SHP77 treated with DMSO at 0.1 percent for 48 hours (cell line): ENCODE measurements at regions not wholly inside any gene's neighbourhood (a gene's known extent, or its start where the extent isn't known, plus 50 kb on each side); places are given as distances from the start of the nearest gene placed in this dataset.

Experiments
- DNase-seq: peaks from one replicate; lab custom pipeline; 2025; lab: John Stamatoyannopoulos, UW

DNA sequence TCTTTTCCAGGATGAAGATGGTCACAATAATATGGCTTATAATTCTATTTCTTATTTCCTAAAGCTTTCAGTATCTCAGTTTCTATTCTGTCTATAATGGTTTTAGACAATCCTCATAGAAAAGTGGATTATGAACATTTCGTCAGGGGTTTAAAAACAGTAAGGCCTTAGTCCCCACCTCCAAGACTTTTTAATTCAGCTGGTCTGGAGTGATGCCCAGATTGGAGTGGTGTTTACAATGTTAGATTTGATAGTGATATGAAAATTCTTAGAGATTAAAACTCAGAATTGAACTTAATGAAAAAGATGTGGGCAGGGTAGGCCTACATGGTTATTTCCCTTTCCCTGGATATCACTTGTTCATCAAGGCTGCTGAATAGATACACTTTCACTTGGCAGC lies 1238.3 kb downstream of the SORCS3 start:
- DNase-seq: no peak

DNA sequence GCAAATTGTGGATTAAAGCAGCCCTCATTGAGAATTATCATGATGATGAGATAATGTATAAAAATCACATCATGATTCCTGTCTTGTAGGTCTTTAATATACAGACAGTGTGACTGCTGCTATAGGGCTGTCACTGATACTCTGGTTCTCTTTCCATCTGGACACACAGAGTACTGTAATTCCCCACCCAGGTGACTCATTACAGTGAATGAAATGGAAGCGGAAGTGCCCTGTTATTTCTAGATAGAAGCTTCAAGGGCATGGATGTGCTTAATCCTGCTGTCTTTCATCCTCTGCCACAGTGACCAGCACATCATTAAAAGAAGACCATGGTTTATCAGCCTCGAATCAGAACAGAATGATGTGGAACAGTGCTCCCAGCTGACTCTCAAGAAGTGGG lies 1234.0 kb downstream of the SORCS3 start:
- no peak for DNase-seq

DNA sequence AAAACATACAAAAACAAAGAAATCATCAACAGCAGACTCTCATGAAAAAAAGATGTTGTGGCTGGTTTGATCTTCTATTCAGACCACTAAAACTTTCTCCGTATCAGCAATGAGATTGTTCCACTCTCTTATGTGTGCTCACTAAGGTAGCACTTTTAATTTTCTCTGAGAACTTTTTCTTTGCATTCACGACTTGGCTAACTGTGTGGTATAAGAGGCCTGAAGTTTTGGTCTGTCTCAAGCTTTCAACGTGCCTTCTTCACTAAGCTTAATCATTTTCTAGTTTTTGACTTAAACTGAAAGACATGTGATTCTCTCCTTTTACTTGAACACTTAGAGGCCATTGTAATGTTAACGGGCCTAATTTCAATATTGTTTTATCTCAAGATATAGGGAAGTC lies 1231.6 kb downstream of the SORCS3 start:
- no peak for DNase-seq

DNA sequence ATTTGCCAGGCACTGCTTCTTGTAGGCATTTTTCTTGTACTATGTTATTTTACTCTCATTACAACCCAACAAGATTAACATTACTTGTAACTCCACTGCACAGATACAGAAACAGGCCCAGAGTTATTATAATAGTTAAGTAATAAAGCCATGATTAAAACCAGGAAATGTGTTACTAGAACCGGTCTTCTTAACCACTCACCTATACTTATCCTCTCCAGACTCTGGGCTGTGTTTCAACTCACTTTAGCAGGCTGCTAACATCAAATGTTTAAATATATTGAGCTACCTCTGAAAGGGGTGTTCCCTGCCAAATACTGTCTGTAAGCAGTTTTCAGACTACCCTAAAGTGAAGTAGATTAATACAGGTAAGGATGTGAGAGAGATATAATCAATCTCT lies 1227.8 kb downstream of the SORCS3 start:
- no peak for DNase-seq

DNA sequence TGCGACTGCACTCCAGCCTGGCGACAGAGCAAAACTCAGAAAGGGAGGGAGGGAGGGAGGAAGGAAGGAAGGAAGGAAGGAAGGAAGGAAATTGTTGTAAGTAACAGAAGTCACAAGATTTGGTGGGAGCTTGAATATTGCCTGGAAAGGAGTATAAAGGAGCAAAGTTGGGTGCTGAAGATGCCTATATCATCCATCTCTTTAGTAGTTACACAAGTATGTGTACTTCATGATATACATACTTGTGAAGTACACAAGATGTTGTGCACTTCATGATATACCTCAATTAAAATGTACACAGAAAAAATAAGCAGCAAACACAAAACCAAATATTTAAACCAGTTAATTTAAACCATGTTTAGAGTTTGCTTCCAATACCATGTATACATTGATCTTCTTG lies 1223.8 kb downstream of the SORCS3 start:
- DNase-seq: no peak

DNA sequence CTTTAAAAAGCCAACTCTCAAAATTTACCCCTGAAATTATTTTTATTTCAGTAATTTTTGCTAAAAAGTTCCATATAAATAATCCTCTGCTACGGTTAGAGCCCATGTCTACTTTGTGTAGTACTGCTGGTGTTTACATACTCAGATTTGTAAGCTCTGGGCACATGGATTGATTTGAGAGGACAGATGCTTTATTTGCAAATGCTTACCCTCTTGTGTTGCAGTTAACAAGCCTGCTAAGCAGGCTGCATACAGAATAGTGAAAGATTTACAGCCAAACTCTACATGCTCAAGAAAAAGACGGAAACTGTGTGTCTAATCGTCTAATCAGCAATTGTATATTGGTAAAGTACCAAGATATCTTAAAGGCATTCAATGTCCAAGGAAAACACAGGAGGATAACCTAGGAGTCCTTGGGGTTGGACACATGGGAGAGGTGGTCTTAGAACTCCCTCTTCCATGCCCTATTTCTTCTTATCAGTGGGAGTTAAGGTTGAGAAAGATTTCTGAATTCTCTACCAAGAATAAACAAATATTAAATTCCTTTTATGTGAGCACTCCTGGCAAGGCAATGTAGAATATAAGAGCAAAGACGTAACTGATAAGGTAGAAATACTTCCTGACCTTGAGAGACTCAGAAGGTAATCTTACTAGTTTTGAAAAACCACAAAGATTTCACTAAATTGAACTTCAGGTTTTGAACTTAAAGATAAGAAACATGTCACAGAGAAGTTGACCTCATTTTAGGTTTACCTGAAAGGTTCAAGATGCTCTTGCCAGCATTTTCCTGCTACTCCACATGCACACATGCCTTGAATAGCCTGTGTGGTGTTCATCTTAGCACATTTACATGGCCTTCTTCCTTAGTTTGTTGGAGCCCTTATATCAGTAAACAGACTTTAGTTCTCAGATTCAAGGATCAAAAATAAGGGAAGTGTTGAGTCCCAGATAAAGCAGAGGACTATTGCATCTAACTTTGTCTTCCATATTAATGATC lies 1216.5 kb downstream of the SORCS3 start:
- DNase-seq: no peak

DNA sequence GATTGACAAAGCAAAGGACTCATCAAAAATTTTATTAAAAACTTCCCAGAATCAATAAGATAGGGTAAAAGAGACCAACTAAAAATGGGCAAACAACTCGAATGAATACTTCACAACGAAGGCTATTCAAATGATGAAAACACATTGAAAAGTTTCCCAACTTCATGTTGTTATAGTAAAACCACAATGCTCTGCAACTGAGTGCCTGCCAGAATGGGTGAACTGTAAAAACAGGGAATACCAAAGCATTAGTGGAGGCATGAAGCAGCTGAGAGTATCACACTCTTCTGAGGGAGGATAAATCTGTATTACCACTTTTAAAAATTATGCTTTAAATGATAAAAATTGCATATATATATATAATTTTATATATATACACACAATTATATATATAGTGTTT lies 1214.7 kb downstream of the SORCS3 start:
- DNase-seq: no peak

DNA sequence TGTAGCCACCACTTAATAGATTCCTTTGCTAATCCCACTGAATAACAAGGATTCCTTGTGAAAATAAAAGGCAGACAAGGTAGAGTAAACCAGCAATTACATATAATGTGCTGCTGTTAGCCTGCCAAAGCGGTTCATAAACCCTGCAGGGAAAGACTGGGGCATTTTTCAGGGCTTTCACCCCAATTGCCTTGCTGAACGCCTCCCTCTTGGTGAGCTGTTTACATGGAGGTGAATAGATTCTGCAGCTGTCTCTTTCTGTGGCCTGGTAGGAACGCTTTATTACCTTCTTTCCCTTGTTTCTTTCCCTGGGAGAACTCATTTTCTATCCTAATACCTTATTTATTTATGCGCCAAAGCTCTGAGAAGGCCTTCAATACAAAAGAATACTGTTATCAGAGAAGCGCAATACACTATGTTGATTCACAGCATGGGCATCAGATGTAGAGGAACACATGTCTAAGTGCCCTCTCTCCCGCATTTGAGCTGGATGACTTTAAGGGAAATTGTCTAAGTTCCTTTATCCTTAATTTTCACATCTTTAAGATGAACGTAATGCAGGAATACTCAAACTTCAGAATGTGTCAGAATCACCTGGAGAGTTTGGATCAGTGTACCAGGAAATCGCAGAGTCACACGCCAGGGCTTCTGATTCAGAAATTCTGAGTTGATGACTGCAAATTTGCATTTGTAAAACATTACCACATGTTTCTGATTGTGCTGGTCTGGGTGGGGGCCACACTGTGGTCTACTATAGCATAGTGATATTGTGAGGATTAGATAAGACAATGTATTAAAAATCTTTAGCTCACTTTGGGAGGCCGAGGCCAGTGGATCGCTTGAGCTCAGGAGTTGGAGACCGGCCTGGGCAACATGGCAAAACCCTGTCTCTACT lies 1203.8 kb downstream of the SORCS3 start:
- DNase-seq: no peak

DNA sequence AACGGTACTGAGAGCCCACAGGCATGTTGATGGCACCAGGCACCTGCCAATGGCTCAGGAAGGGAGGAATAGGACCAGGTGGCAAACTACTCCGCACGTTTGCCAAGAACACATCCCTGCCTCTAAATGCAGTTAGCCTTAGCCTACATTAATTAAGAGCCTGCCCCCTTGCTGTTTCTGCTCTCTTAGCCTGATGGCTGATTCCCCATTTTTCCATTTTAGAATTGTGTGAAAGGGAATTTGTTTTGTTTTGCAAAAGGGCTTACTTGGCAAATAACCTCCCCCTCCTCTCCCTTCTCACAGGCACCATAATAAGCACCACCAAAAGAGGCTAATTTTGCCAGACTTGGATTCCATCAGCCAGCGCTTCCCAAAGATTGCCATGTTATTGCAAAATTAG lies 1203.2 kb downstream of the SORCS3 start:
- no peak for DNase-seq

DNA sequence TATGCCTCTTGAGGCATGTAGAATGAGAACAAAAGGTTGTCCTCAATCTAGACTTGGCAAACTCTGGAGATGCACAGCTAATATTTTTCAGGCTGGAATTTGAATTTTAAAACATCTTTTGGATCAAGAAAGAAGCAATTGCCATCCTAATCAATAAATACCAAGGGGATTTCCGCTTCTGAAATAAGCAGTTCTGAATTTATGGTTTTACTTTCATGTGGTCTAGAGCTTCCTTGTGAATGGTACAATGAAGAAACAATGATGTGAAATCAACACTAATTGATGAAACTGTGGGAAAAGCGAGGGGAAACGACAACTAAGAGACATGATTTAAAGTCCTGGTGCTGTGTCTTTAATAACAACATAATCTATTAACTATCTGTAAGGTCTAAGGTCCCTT lies 1202.7 kb downstream of the SORCS3 start:
- no peak for DNase-seq

DNA sequence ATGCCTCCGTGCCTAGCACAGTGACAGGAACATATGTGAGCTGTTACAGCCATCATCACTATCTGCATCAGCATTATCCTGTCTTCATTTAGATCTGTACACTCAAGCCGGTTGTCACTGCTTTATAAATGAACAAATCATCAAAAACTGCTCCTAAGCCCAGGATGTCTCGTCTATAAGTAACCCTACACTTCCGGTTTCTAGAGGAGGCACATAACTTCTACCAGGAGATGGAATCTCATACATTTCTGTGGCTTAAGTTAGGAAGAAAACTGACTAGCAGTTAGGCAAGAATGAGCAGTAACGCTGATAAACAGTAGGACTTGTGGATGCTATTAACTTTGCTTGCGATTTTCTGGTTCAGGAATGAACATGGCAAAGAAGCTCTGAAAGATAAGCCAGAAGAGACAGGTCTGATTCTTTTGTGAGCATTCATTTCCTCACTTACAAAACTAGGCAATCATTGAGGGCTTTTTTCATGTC lies 1199.2 kb downstream of the SORCS3 start:
- no peak for DNase-seq

DNA sequence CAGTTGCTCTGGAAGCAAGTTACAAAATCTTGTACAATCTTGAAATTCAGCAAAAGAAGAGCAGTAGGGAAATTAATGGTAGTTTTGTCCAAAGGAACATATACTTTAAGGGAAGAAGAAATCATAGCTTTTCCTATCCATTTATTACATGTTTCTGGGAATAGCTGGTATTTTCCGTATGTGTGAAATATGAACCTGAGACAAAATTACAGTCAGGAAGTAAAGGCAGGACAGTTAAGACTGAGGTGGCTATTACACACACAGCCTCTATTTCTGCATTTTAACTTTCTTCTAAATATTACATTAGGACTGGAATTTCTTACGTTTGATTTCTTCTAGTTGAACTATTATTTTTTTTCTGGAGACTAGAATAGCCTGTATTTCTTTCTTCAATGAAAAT lies 1197.3 kb downstream of the SORCS3 start:
- no peak for DNase-seq

DNA sequence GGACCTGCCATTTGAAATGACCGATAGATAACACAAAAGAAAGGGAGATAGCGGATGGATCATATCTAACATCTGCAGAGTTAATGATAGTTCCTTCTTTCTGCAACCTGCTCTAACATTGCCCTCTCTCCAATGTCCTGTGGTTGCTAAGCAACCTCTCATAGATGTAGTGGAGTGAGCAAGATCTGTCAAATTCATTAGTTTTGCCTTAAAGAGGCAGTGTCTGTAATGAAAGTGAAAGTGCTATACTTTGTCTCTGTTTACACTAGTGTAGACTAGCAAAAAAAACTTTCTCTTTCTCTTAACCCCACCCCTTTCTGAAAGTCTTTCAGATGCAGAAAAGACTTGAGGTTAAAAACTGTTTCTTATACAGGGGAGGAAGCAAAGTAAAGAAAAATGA lies 1196.9 kb downstream of the SORCS3 start:
- no peak for DNase-seq

DNA sequence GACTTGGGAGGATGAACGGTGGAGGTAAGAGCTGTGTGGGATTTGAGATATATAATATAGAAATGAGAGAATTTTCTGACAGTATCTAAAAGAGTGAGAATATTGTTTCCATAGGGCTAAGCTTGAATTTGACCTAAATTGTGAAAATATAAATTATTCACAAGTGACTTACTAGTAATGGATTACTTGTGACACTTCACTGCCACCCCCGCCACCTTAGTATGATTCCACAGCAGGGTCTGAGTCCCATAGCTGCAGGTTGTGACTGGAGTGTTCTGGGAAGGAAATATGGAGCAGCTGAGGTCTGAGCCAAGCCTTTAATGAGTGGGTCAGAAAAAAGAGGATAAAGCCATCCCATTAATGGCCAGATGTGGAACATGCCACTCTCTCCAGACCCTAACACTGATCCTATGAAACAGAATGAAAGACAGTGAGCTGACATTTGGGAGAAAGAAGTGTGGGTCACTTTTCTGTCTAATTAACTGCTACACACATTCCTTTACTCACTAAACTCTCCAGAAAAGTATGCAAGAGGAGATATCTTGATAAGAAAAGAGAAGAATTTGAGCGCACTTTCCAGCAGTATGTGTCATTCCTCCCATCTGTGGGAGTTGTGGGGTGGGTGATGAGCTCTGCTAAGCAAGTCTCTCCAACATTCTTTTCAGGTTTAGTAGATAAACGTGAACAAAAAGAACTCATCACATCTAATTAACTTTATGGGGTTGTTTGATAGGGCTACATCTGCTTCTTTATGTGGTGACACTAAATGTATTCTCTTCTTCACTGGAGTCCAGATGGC lies 1193.4 kb downstream of the SORCS3 start:
- no peak for DNase-seq

DNA sequence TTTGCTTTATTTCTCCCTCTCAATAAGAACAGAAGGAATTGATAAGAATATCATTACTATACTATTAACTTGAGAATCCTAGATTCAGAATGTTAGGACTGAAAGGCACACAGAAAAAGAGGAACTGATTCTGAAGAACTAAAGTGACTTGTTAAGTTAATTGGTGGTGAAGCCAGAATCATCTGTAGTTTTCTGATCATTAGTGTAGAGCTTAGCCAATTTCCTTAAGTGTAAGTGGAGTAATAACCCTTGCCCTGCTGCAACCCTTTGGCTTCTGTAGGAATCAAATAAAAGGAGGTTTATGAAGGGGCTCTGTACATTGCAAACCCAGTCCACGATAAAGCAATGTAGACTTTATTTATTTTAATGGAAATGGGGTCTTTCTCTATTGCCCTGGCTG lies 1186.0 kb downstream of the SORCS3 start:
- DNase-seq: no peak

DNA sequence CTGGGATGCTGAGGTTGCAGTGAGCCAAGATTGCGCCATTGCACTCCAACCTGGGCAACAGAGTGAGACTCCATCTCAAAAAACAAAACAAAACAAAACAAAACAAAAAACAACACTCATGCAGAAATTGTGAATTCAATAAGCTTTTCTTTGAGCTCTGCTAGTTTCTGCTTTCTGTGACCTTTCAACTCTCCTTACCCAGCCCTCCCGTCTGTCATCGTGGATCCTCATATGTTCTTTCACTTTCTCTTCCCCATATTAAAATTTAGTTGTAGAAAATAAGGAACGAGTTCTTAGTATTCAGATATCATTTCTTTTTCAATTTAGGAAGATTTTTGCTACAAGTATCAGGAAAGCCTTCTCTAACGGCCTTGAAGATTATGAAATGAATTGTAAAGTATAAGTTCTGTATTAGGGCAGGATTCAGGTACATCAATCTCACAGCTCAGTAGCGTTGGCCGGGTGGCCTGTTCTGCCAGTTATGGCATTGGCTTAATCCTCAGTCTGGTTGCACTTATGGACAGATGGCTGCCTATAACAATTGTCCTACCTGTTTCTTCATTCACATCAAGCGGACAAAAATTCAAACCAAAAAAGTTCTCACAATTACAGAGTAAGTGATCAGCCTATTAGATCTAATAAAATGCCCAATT lies 1167.0 kb downstream of the SORCS3 start:
- DNase-seq: no peak

DNA sequence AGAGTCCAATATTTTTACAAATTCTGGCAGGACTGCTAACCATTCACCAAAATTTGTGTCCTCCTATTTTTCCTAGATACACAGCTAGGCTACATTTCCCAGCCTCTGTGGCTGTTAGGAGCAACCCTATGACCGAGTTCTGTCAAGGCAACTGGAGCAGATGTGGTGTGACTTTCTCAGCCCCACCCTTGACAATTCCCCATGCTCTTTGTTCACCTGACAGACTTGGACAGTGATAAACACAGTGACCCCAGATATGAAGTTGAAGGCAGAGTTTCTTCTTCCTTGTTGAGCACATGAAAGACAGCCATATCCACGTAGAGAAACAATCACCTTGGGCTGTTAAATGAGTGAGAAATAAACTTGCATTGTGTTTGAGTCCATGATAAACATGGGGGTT lies 1162.1 kb downstream of the SORCS3 start:
- DNase-seq: no peak

DNA sequence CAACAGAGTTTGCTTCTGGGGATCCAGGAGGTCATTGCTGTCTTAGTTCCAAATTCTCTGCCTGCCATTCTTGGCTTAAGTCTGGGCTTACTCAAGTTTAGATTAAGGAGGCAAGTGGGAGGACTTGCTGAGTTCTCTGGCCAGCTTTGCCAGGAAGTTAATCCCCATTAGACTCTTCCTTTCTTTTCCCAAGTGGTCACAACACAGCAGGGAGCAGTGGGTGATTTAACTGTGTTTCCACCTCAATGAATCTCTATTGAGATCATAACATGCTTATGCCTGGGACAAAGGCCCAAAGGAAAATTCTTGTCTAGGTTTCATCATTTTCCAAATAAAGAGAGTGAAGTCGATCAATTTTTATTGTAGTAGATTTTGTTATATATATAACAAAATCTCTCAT lies 1159.6 kb downstream of the SORCS3 start:
- no peak for DNase-seq

DNA sequence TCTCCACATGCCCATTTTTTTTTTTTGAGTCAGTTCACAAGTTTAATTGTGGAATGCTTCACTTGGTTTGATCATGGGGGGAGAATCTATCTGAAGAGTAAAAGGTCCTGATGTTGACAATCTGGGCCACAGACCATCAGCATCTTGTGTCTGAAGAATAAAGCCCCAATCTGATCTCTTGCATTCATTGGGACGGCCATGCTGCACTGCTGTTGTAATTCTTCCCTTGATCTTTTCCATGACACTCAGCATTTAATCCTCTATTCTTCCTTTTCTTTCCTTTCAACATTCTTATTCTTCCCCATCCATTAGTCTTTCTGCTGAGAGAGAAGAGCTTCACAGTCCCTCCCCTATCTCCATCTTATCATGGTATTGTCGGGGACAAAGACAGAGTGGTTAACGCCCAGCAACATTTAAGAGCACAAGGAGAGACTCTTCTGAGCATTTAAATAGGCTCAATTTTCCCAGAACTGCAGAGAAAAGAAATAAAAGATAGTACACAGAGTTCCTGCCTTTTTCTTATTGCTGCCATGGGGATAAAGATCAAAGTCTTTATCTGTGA lies 1157.3 kb downstream of the SORCS3 start:
- DNase-seq: no peak

DNA sequence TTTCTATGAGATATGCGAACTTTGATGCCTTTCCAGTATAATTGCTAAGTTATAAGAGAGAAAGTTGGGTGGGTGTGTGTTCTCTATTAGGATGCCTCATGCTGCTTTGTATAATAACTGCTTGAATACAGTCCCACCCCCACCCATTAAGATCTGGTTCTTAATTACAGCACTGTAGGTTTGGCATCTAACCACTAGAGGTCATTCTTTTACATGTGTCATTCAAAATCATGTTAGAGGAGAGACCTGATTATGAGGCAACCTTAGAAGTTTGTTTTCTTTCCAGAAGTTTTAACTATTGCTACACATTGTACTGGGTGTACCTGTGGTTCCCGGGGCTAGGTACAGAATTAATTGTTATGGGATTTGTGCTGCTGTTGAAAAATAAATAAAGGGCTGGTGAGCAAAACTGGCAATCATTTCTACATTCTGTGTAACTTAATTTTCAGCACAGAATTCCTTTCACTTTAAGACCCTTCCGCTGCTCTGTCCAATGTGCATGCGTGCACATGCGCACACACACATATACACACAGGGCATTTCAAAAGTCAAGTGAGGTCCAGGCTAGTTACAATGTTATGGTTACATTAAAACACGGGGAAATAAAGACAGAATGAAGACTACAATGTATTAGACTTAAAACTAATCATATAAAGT lies 1156.3 kb downstream of the SORCS3 start:
- DNase-seq: peak; percentile 17

DNA sequence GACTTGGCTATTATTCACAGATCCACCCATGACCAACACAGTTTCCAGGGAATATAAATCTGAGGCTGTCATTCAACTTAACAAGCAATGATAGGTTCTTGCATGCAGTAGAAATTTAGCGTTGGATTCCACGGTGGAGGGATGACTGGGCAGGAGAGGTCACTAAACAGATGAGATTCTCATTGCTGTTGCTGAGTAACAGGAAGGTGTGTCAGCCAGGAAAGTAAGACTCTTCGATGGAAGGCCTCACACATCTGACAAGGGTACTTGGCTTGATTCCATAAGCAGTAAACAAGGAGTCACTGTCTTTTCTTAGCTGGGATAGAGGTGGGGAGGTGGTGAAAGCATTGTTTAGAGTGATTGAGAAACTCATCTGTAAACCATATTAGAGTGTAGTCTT lies 1152.0 kb downstream of the SORCS3 start:
- DNase-seq: no peak
